Skeletal muscle satellite cell (primary cell): ENCODE measurements at regions not wholly inside any gene's neighbourhood (a gene's known extent, or its start where the extent isn't known, plus 50 kb on each side); places are given as distances from the start of the nearest gene placed in this dataset.

ENCODE experiments used
- H3K27me3 ChIP-seq: 2 replicates; pipeline ENCODE4 v1.7.0; 2013; ENCODE audit warnings: low read length; ENCODE audit not compliant: control insufficient read depth, insufficient read depth
- H3K36me3 ChIP-seq: 2 replicates; pipeline ENCODE4 v1.7.0; 2013; ENCODE audit warnings: mild to moderate bottlenecking, control low read depth, low read length; ENCODE audit not compliant: insufficient read depth
- H3K4me1 ChIP-seq: 2 replicates; pipeline ENCODE4 v1.7.0; 2013; ENCODE audit warnings: low read length; ENCODE audit not compliant: control insufficient read depth, insufficient read depth
- H3K4me2 ChIP-seq: 2 replicates; pipeline ENCODE4 v1.7.0; 2013; ENCODE audit warnings: mild to moderate bottlenecking, low read length
- H3K4me3 ChIP-seq: 2 replicates; pipeline ENCODE4 v1.7.0; 2013; ENCODE audit warnings: low read length
- H3K9ac ChIP-seq: 2 replicates; pipeline ENCODE4 v1.7.0; 2013; ENCODE audit warnings: mild to moderate bottlenecking, low read depth, low read length, moderate library complexity
- H3K9me3 ChIP-seq: replicated peaks from 2 replicates; pipeline ENCODE4 v1.7.0; 2013; ENCODE audit warnings: mild to moderate bottlenecking, control low read depth, low read length

GRCh38 chr11:134528453-134528852, 116.4 kb upstream of the B3GAT1 start:
- H3K9ac ChIP-seq: no peak overlapping the region
- no peaks in the 10 kb centered on the region for H3K36me3 ChIP-seq
- no peaks in the 10 kb centered on the region for H3K27me3 ChIP-seq
- no peaks in the 10 kb centered on the region for H3K4me1 ChIP-seq
- no peak overlapping the region for H3K4me3 ChIP-seq
- H3K4me2 ChIP-seq: no peak overlapping the region
- peaks cover 2% of the 10 kb centered on the region for H3K9me3 ChIP-seq

DNA sequence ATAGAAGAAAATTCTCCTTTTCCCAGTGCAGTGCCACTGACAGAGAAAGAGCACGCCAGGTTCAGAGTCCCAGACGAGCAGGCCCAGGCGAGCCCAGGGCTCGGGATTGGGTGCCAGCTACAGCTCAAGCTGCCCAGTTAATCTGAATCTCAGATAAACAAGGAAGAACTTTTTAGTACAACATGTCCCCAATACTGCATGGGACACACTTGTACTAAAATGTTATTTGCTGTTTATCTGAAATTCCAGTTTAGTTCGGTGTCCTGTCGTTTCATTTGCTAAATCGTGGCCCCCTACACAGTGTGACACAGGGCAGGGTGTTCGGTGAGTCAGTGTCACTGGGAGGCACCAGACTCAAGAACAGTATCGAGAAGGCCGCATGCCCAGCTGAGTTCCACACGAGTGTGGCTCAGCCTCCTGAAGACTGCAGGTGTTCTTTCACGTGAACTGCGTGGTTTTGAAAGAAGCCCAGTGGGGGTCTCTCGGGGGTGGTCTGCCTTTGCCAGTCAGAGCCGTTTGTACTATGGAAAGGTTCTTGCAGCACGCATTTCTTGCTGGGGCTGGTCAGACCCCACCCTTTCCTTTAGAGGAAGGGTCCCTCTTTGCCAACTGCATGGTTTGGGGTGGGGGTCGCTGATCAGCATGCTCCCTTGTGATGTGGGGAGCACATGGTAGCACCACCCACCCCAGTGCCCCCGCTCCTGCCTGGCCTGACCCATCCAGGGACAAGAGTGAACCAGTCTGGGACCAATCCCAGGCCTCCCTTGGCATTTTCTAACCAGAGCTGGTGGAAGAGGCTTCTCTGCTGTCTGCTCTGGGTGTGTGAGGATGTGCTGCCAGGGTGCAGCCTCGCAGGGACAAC, 115.6 kb upstream of the B3GAT1 start:
- Histone ChIP-seq H3K9me3 (peaks cover 1% of the 10 kb centered on the region), H3K4me1 (no peaks in the 10 kb centered on the region), H3K36me3 (no peaks in the 10 kb centered on the region), H3K27me3 (no peaks in the 10 kb centered on the region), H3K4me3 (no peak overlapping the region), H3K4me2 (no peak overlapping the region), H3K9ac (no peak overlapping the region)

- Histone ChIP-seq H3K9ac (no peak overlapping the region), H3K4me1 (no peaks in the 10 kb centered on the region), H3K4me3 (no peak overlapping the region), H3K36me3 (no peaks in the 10 kb centered on the region), H3K27me3 (no peaks in the 10 kb centered on the region), H3K9me3 (peaks cover 19% of the 10 kb centered on the region), H3K4me2 (no peak overlapping the region)
These were observed 113.1 kb upstream of the B3GAT1 start for GRCh38 chr11:134524896-134525845.

DNA sequence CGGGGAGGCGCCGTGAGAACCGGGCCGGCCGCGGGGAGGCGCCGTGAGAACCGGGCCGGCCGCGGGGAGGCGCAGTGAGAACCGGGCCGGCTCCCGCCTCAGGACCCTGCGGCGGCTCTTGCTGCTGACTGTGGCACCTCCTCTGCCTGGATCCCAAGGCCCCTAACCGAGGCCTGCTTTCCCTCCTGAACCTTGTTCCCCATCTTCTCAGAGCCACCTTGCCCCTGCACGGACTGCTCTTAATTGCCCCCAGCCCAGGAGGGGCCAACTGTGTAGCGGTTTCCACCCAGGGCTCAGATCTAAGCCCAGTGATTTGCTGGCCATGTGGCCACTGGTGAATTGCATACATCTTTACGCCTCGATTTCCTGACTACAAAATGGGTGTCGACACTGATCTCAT, 112.2 kb upstream of the B3GAT1 start:
- peaks cover 19% of the 10 kb centered on the region for H3K9me3 ChIP-seq
- H3K27me3 ChIP-seq: no peaks in the 10 kb centered on the region
- no peak overlapping the region for H3K4me3 ChIP-seq
- H3K4me1 ChIP-seq: no peaks in the 10 kb centered on the region
- no peak overlapping the region for H3K9ac ChIP-seq
- H3K4me2 ChIP-seq: no peak overlapping the region
- no peaks in the 10 kb centered on the region for H3K36me3 ChIP-seq

GRCh38 chr11:134522782-134523570, 110.9 kb upstream of the B3GAT1 start:
- H3K4me2 ChIP-seq: no peak overlapping the region
- H3K9me3 ChIP-seq: peaks cover 26% of the 10 kb centered on the region
- H3K9ac ChIP-seq: no peak overlapping the region
- no peaks in the 10 kb centered on the region for H3K27me3 ChIP-seq
- no peak overlapping the region for H3K4me3 ChIP-seq
- no peaks in the 10 kb centered on the region for H3K4me1 ChIP-seq
- no peaks in the 10 kb centered on the region for H3K36me3 ChIP-seq

DNA sequence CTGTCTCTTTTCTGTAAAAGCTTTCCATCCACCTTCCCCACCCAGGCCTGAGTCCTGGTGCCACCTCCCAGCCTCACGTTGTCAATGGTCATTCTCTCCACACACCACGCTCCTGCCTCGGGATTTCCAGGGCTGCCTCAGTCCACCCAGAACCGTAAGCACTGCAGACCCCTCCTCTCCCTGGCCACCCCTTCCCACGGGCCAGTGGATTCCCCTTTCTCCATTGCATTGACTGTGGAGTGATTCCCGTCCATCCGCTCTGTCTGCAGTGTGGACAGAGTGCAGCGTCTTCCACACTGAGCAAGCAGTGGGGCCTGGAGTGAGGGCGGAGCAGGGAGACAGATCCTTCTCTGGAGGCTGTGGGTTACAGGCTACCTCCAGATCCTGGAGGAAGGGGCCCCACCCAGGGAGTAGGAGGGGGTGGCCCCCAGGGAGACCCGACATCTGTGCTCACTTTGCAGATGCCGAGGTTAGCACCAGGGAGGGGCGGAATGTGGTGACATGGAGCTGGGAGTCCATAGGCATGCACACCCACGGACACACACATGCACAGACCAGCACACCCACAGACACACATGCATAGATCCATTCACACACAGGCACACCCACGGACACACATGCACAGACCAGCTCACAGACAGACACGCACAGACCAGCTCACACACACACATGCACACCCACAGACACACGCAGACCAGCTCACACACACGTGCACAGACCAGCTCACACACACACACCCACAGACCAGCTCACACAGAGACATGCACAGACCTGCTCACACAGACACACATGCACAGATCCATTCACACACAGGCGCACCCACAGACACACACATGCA, 109.6 kb upstream of the B3GAT1 start:
- no peaks in the 10 kb centered on the region for H3K4me1 ChIP-seq
- no peak overlapping the region for H3K4me3 ChIP-seq
- H3K27me3 ChIP-seq: no peaks in the 10 kb centered on the region
- H3K9ac ChIP-seq: no peak overlapping the region
- H3K9me3 ChIP-seq: peaks cover 28% of the 10 kb centered on the region
- no peak overlapping the region for H3K4me2 ChIP-seq
- H3K36me3 ChIP-seq: no peaks in the 10 kb centered on the region

DNA sequence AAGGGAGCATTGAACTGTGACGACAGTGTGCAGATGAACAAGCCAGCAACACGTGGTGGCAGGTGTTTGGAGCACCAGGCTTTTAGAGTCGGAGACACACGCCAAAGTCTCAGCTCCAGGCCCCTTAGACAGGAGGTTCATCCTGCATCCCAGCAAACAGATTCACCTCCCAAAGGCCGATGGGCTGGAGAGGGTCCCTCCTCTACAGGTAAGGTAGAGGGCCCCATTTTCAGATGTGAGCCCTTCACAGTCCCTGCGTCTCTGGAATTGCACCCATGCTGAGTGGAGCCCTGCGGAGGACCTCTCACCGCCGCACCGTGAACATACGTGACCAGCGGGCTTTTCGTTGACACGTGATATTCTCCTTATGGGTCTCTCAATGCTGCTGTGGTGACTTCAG, 109.0 kb upstream of the B3GAT1 start:
- no peak overlapping the region for H3K4me2 ChIP-seq
- H3K4me3 ChIP-seq: no peak overlapping the region
- H3K4me1 ChIP-seq: no peaks in the 10 kb centered on the region
- no peaks in the 10 kb centered on the region for H3K27me3 ChIP-seq
- H3K9ac ChIP-seq: no peak overlapping the region
- no peaks in the 10 kb centered on the region for H3K36me3 ChIP-seq
- peaks cover 28% of the 10 kb centered on the region for H3K9me3 ChIP-seq

DNA sequence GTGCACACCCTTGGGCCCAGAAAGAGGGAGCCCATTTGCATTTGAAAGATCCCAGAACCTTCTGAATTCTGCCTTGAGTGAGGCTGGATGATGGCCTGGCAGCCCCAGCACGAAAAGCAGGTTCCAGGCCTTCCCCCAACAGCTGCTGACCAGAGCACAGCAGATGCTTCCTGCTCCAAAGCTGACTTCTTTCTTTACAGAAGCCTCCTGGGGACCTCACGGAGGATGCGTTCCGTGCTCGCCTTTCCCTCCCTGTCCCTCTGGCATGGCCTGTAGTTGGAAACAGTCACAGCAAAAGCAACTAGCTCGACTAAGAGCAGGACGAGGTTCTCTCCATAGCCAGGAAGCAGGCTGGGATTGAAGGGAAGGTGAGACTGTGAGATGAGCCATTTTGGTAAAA, 107.7 kb upstream of the B3GAT1 start:
- Histone ChIP-seq H3K27me3 (no peaks in the 10 kb centered on the region), H3K36me3 (no peaks in the 10 kb centered on the region), H3K4me1 (no peaks in the 10 kb centered on the region), H3K9ac (no peak overlapping the region), H3K4me3 (no peak overlapping the region), H3K4me2 (no peak overlapping the region), H3K9me3 (peaks cover 31% of the 10 kb centered on the region)

GRCh38 chr11:134519390-134519750, 107.3 kb upstream of the B3GAT1 start:
- no peak overlapping the region for H3K9ac ChIP-seq
- no peak overlapping the region for H3K4me2 ChIP-seq
- H3K9me3 ChIP-seq: peaks cover 31% of the 10 kb centered on the region
- no peaks in the 10 kb centered on the region for H3K36me3 ChIP-seq
- no peaks in the 10 kb centered on the region for H3K4me1 ChIP-seq
- no peak overlapping the region for H3K4me3 ChIP-seq
- H3K27me3 ChIP-seq: no peaks in the 10 kb centered on the region

DNA sequence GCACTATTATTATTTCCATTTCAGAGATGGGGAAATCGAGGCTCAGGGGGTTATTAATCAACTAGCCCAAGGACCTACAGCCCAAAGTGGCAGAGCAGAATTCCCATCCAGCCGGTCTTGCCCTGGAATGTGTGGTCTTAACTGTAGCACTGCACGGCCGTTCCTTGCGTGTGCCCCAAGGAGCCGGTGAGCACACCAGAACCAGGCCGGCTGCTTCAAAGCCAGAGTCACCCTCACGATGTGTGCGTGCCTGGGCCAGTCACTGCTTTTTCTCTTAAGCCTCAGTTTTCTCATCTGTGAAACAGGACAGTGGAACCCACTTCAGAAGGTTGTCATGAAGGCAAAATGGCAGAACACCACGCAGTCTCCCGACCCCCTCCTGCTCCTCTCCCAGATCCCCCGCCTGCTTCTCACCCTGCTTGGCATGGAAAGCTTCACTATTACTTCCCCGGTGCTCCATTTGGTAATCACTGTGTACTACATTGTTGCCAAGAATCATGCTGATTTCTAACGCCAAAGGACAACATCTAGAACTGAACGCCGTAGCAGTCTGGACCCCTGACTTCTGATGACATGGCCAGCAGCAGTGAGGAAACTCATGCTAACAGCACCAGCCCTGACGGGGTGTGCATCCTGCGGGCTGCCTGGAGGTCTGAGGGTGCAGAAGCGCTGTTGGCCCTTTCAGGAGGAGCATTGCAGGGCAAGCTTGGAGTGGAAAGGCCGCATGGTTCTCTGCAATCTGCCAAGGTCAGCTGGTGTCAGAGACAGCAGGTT, 106.8 kb upstream of the B3GAT1 start:
- Histone ChIP-seq H3K4me3 (no peak overlapping the region), H3K9me3 (peaks cover 31% of the 10 kb centered on the region), H3K9ac (no peak overlapping the region), H3K4me1 (no peaks in the 10 kb centered on the region), H3K4me2 (no peak overlapping the region), H3K36me3 (no peaks in the 10 kb centered on the region), H3K27me3 (no peaks in the 10 kb centered on the region)
